Islet precursor cell (in vitro differentiated cells): ENCODE measurements at regions not wholly inside any gene's neighbourhood (a gene's known extent, or its start where the extent isn't known, plus 50 kb on each side); places are given as distances from the start of the nearest gene placed in this dataset.
"Not testable (repeated sequence)": the region's sequence is repeated elsewhere in the genome, so short reads cannot be mapped to it uniquely, and the experiment has no call there.

Source experiments
- DNase-seq: peaks from one replicate; pipeline ENCODE4 v3.0.0-alpha.2; 2018

DNA sequence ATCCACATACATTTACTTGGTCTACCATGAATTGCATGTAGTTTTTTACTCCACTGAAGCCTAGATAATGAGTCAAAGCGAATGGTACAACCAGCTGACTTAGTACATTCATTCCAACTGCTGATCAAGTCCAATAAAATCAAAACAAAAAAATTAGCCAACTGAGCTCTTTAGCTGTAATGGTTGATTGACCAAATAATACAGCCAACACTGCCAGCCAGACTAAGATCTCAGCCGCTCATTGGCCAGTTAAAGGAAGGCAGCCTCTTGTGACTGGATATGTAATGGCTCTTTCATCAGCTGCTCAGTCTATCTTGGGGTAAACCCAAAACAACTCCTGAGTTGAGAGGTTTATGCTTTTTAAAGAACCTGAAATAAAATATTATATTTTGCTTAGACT is 204.3 kb upstream of the RSPO3 start:
- no peak for DNase-seq

- no peak for DNase-seq
Observed at GRCh38 chr6:126914801-126915200, 203.7 kb upstream of the RSPO3 start.

GRCh38 chr6:126919947-126920346 is 198.5 kb upstream of the RSPO3 start:
- no peak for DNase-seq

DNA sequence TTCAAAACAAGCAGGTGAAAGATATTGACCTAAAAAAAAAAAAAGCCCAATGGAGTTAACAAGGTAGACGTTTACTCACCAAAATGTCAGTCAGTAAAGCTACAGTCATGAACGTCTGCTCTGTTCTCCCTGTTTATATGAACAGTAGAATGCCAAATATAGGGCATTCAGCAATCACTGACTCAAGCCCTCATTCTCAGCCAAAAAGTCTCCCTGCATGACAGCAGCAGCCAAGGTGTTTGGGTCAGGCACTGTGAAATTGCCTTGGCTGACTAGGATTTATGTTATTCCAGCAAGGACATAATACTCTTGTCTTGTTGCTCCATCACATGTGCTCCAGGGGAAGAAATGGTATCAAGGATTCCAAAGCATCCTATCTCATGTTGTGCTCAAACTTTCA is 194.7 kb upstream of the RSPO3 start:
- no peak for DNase-seq

- no peak for DNase-seq
Observed at GRCh38 chr6:126926926-126927325, 191.5 kb upstream of the RSPO3 start.

GRCh38 chr6:126927841-126928240 is 190.6 kb upstream of the RSPO3 start:
- DNase-seq, result no peak

DNA sequence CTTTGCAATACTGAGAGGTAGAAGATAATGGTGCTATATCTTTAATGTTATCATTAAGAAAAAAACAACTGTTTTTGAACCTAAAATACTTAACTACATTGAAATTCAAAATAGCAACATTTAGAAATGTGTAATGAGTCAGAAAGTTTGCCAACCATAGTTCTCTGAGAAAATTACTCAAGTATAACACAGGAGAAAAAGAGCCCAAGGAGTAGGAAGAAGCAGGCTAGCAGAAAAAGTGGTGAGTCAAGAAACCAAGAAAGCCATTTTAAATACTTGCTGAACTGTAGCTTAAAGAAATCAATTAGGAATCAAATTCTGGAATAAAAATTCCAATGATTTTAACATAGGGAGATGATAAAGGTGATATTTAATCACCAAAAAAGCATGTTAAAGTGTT is 181.0 kb upstream of the RSPO3 start:
- no peak for DNase-seq

DNA sequence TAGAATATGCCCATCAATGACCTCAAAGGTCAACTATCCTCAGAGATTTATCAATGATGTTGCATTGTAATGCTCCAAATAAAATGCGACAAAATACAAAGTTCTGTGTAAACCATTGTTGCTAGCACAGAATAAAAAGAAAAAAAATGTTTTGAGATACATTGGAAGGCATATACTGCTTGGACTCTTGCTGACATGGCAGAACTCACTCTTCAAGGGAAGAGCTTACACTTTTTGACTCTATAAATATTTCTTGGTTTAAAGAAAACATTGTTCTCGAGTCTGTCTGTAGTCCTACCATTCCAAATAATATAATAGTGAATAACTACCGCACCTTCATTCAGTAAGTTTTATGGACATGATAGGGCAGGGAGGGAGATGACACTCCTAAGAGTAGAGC is 178.7 kb upstream of the RSPO3 start:
- no peak for DNase-seq

- DNase-seq, result no peak
Observed at GRCh38 chr6:126941751-126942150, 176.7 kb upstream of the RSPO3 start.

DNA sequence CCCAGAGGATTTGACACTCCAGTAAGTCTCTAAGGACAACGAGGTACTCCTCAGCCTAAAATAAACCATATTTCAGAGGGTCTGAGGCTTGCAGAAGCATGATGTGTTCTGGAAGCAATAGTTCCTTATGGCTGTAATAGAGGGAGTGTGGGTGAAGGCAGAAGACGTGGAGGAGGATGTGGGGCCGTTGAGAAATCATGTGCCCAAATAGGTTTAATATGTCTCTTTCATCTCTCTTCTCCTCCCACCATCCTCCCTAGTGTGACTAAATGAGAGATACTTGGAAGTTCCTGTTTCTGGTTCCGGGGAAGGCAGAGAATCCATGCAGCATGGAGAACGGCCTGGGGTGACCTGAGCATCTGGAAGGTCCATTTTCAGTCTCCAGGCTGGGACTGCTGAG is 174.0 kb upstream of the RSPO3 start:
- DNase-seq, result no peak

DNA sequence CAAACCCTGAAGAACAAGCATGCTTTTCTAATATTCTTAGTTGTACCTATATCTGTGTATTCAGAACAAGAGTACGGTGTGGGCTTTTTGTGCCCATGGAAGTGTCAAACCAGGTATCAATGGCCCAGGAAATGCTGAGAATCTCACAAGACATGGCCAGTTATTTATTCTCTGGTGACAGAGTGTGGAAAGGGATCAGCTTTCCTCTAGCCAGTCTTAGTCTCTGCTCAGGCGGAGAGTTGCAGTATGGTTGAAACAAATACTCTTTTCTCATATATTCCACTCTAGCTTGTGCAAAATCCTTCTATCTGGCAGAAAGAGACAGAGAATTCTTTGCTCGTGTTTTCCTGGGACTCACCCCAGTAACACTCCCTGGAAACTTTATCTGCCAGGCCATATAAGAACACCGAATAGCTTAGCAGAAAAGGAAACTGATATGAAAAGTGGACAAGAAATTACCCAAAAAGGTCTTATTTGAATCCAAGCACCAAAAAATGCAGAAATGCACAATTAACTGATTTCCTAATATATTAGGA is 173.3 kb upstream of the RSPO3 start:
- DNase-seq, result no peak

DNA sequence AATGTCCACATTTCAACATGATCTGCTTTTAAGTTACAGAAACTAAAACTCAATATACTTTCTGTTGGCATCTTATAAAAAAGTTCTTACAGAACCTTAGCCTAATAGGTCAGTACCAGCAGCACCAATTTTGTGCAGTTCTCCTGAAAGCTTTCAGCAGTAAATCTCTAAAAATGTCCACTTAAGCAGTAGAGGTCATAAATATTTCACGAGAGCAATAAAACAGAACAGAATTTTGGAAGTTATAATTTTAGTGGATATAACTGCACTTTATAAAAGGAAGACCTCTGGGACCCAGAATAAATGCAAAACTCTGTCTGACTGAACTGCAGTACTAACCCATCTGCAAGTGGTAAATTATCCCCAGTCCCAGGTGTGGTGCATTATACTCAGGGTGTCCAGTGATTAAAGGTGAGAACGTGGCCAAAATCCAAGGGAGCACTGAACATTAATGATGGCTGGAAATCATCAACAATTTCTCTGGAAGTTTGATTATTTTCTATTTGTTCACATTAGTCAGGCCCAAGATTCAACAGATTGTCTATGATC is 172.6 kb upstream of the RSPO3 start:
- DNase-seq, result no peak

GRCh38 chr6:126947070-126947469 is 171.4 kb upstream of the RSPO3 start:
- DNase-seq, result no peak

DNA sequence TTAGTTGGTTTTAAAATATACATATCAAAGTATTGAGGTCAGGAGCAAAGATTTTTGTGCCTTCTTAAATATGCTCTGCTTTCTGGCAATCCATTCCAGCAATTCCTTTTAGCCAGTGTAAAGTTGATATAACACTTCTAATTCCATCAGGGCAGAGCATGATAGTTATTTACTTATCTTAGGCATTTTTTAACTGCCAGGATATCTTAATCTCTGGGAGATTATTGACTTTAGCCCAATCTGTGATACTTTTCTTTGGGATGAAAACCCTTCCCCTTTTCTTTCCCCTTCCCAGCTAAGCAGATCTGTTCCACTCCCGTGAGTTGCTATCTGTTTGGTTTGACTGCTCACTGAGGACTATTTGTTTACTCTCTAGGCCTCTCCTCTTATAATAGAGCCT is 168.7 kb upstream of the RSPO3 start:
- DNase-seq, result no peak

DNA sequence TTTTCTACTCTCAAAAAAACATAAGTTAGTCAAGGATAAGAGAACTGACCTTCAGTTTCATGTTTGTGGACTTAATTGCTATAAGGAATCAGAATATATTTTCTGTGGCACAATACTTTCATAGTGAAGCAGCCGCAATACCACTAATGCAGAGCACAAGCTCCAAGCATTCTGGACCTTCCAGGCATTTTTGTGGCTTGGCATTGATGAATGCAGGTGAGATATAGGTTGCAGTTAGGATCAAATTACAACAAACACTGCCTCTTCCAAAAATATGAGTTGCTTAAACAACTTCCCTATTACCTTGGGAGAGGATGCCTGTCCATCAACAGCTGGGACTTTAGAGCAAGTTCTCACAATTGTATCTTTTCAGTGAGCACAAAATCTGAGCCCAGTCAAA is 162.8 kb upstream of the RSPO3 start:
- no peak for DNase-seq

DNA sequence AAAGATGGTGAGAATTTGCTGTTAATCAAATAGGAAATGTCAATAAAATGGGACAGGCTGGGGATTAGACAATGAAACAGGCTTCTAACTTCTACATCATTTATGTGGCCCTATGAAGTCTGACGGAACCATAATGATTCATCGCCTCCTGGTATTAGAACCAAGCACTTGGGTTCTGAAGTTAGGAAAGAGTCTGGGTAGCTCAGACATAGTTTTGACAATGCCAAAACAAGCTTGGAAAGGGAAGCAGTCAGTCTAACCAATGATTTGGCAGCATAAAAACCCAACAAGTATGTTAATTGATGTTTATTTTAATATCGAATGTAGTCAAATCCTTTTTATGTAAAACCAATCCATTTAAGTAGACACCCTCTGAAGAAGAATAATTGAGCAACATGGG is 160.8 kb upstream of the RSPO3 start:
- DNase-seq, result no peak

GRCh38 chr6:126959765-126960164 is 158.7 kb upstream of the RSPO3 start:
- DNase-seq, result no peak

- no peak for DNase-seq
Observed at GRCh38 chr6:126963077-126963809, 155.2 kb upstream of the RSPO3 start.

DNA sequence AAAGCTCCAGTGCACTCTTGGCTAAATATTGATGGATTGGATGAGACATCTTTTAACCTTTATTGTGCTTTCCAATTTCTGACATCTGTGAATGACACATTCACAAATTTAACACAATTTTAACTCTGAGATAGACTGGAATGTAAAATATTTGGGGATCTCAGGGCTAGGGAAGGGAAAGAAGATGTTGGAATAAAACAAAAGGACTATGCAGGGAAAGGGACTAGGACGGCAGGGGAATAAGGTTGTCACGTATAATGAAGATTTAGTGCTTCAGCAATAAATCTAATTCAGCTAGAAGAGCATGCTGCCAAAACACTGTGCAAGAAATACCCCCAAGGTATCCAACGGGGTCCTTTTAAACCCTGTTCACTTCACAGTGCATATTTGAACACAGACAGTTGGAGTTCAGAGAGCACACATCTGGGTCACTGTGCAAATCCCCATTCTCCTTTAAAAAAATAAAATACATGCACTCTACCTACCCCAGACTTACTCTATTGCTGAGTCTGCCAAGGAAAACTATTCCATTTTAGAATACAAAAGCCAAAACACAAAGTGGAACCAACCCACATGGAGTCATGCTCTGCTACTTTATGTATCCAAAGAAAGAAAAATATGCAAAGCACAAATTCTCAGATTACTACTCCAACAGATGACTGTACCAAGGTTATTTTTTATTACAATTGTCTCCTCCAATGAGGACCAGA is 151.0 kb upstream of the RSPO3 start:
- DNase-seq, result no peak

GRCh38 chr6:126976253-126976797 is 142.1 kb upstream of the RSPO3 start:
- no peak for DNase-seq

DNA sequence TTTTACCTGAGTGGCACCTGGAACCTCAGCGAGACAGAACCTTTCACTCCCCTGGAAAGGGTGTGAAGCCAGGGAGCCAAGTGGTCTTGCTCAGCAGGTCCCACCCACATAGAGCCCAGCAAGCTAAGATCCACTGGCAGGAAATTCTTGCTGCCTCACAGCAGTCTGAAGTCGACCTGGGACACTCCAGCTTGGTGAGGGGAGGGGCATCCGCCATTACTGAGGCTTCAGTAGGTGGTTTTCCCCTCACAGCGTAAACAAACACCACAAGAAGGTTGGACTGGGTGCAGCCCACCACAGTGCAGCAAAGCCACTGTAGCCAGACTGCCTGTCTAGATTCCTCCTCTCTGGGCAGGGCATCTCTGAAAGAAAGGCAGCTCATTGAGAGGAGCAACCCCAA is 134.7 kb upstream of the RSPO3 start:
- DNase-seq, result no peak

DNA sequence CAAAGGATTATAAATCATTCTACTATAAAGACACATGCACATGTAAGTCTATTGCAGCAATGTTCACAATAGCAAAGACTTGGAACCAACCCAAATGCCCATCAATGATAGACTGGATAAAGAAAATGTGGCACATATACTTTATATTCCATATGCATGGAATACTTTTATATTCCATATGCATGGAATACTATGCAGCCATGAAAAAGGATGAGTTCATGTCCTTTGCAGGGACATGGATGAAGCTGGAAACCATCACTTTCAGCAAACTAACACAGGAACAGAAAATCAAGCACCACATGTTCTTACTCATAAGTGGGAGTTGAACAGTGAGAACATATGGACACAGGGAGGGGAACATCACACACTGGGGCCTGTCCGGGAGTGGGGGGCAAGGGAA is 130.3 kb upstream of the RSPO3 start:
- not testable (repeated sequence) for DNase-seq

GRCh38 chr6:127000631-127001030 is 117.8 kb upstream of the RSPO3 start:
- no peak for DNase-seq

DNA sequence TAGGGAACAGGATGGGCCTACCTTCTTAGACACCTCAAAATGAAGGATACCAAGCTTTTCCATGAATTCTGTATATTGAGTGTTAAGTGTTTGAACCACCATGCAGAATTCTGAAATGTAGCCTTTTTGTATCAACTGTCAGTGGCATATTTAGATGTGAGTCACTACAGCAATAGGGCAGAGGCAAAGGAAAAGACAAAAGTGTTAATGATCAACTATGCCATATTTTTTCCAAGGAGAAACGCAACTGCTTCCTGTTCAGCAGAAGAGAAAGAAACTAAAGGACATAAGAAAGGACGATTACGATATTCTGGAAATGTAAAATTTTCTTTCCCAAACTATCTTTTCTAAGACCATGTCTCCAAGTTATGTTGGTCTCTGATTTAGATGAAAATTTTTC is 104.6 kb upstream of the RSPO3 start:
- no peak for DNase-seq
